ENCODE measurements at regions not wholly inside any gene's neighbourhood (a gene's known extent, or its start where the extent isn't known, plus 50 kb on each side); places are given as distances from the start of the nearest gene placed in this dataset.

DNA sequence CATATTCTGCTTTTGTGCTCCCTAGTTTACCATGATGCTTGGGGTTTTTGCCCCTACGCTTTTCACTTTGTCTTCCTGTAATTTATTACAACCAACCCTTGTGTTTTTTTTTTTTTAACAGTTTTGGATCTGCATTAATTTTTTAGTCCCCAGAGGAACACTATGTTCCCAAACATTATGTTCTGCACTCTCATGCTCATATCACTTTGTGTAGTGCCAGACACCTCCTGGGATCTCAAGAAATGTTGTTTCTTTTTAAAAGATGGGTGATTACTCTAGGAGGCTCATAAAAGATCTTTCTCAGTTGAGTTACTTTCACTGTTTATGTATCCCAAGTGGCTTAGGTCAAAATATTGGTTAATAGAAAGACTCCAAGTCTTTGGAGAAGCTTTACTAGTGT, 116.2 kb upstream of the MKLN1 start:
- H3K9me3 ChIP-seq (ENCODE audit: control insufficient read depth, low read length), result no peaks in the 10 kb centered on the region
- no peak overlapping the region for H3K4me3 ChIP-seq (ENCODE audit: insufficient read depth, low read depth, low read length, poor library complexity, severe bottlenecking)
- H3K4me1 ChIP-seq (ENCODE audit: control insufficient read depth, insufficient read depth, low read length, poor library complexity, severe bottlenecking), result no peaks in the 10 kb centered on the region
- no peak for DNase-seq
- no peak overlapping the region for H3K27ac ChIP-seq (ENCODE audit: insufficient read depth, low read length, poor library complexity, severe bottlenecking)
- no peaks in the 10 kb centered on the region for H3K36me3 ChIP-seq (ENCODE audit: control insufficient read depth, insufficient read depth, low read length)
- H3K27me3 ChIP-seq (replicated peaks; ENCODE audit: control insufficient read depth, insufficient read depth, low read length, poor library complexity, severe bottlenecking), result no peaks in the 10 kb centered on the region

DNA sequence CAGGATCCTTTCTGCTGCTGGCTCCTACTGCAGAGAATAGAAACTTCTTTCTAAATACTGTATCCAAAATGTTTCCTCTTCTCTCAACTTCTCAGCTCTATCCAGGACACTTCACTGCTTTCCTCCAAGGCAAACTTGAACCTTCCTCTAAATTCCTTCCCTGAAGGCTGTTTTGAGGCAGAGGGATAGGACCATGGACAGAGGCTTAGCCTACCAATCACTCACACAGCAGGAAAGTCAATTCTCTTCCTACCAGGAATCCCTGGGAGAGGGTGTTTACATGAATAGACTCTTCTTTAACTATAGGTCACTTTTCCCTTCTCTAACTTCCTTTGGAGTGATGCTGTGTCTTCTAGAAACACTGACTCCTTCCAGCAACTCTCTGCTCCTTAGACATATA, 115.6 kb upstream of the MKLN1 start:
- no peaks in the 10 kb centered on the region for H3K36me3 ChIP-seq (ENCODE audit: control insufficient read depth, insufficient read depth, low read length)
- H3K27ac ChIP-seq (ENCODE audit: insufficient read depth, low read length, poor library complexity, severe bottlenecking), result no peak overlapping the region
- H3K4me1 ChIP-seq (ENCODE audit: control insufficient read depth, insufficient read depth, low read length, poor library complexity, severe bottlenecking), result no peaks in the 10 kb centered on the region
- H3K9me3 ChIP-seq (ENCODE audit: control insufficient read depth, low read length), result no peaks in the 10 kb centered on the region
- H3K4me3 ChIP-seq (ENCODE audit: insufficient read depth, low read depth, low read length, poor library complexity, severe bottlenecking), result no peak overlapping the region
- no peak for DNase-seq
- H3K27me3 ChIP-seq (replicated peaks; ENCODE audit: control insufficient read depth, insufficient read depth, low read length, poor library complexity, severe bottlenecking), result no peaks in the 10 kb centered on the region

DNA sequence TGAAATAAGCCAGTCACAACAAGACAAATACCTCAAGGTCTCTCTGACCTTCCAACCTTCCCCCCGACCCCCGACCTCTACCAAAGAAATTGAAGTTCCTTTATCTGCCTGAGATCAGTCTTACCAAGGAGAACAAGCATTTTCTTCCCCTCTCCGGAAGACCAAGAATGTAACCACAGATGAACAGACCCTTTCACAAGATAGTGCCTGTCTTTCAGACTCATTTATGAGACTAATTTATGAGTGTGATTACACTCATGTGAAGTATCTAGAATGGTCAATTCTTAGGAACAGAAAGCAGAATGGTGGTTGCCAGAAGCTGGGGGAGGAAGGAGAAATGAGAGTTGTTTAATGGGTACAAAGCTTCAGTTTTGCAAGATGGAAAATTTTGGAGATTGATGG, 108.9 kb upstream of the MKLN1 start:
- Histone ChIP-seq H3K36me3 (ENCODE audit: control insufficient read depth, insufficient read depth, low read length) (no peaks in the 10 kb centered on the region), H3K4me1 (ENCODE audit: control insufficient read depth, insufficient read depth, low read length, poor library complexity, severe bottlenecking) (no peaks in the 10 kb centered on the region), H3K27me3 (replicated peaks; ENCODE audit: control insufficient read depth, insufficient read depth, low read length, poor library complexity, severe bottlenecking) (no peaks in the 10 kb centered on the region), H3K27ac (ENCODE audit: insufficient read depth, low read length, poor library complexity, severe bottlenecking) (no peak overlapping the region), H3K9me3 (ENCODE audit: control insufficient read depth, low read length) (no peaks in the 10 kb centered on the region), H3K4me3 (ENCODE audit: insufficient read depth, low read depth, low read length, poor library complexity, severe bottlenecking) (no peak overlapping the region)
- DNase-seq, result no peak

DNA sequence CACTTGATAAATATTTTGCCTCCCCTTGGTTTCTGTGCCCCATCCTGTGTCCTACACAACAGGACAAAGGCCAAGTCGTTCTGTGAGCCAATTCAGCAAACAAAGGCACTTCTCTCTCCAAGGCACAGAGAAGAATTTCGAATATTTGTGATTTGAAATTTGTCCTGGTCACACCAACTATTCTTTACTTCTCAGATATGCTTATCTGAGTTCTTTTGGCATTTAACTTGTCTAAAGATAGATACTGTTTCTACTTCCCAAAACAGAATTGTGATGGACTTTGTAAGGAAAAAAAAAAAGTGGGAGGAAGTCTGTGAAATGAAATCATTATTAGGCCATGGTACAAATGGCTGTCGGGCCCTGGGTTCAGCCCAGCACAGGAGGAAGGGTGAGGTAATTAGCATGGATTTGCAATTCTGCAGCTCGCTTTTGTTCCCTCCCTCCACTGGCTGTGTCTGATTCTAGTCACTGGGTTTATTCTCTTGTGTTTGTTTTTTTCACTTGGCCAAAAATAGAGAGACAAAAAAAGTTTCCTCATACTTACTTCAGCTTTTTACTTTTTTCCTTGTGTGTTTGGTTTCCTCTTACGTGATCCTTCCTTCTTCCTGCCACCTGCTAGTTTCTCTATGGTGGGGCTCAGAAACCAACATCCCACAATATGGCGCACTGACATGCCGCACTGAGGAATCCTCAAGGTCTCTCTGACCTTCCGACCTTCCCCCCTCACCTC, 108.2 kb upstream of the MKLN1 start:
- DNase-seq, result no peak
- Histone ChIP-seq H3K9me3 (ENCODE audit: control insufficient read depth, low read length) (no peaks in the 10 kb centered on the region), H3K4me1 (ENCODE audit: control insufficient read depth, insufficient read depth, low read length, poor library complexity, severe bottlenecking) (no peaks in the 10 kb centered on the region)

DNA sequence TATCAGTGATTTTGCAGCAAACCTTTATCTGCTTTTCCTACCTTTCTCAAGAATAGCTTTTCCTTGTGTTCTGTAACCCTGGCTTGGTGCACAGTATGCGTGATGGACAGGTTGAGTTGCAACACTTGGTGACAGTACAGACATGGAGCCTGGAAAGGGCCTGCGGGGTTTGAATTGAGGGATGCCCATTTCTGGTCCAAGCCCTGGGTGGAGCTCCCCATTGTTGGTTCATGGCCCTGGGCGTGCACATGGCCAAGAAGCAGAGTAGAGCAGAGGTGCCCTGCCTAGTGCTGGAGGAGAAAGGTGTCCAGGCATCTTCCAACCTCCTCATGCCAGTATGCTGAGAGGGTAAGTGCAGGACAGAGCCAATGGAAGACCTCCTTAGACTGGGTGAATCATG, 106.6 kb upstream of the MKLN1 start:
- H3K4me1 ChIP-seq (ENCODE audit: control insufficient read depth, insufficient read depth, low read length, poor library complexity, severe bottlenecking), result no peaks in the 10 kb centered on the region
- no peak overlapping the region for H3K27ac ChIP-seq (ENCODE audit: insufficient read depth, low read length, poor library complexity, severe bottlenecking)
- H3K4me3 ChIP-seq (ENCODE audit: insufficient read depth, low read depth, low read length, poor library complexity, severe bottlenecking), result no peak overlapping the region
- H3K27me3 ChIP-seq (replicated peaks; ENCODE audit: control insufficient read depth, insufficient read depth, low read length, poor library complexity, severe bottlenecking), result no peaks in the 10 kb centered on the region
- H3K36me3 ChIP-seq (ENCODE audit: control insufficient read depth, insufficient read depth, low read length), result no peaks in the 10 kb centered on the region
- H3K9me3 ChIP-seq (ENCODE audit: control insufficient read depth, low read length), result no peaks in the 10 kb centered on the region
- no peak for DNase-seq

More for the DNA sequence above, 108.2 kb upstream of the MKLN1 start:
- no peaks in the 10 kb centered on the region for H3K36me3 ChIP-seq (ENCODE audit: control insufficient read depth, insufficient read depth, low read length)
- H3K4me3 ChIP-seq (ENCODE audit: insufficient read depth, low read depth, low read length, poor library complexity, severe bottlenecking), result no peak overlapping the region
- no peaks in the 10 kb centered on the region for H3K27me3 ChIP-seq (replicated peaks; ENCODE audit: control insufficient read depth, insufficient read depth, low read length, poor library complexity, severe bottlenecking)
- no peak overlapping the region for H3K27ac ChIP-seq (ENCODE audit: insufficient read depth, low read length, poor library complexity, severe bottlenecking)

DNA sequence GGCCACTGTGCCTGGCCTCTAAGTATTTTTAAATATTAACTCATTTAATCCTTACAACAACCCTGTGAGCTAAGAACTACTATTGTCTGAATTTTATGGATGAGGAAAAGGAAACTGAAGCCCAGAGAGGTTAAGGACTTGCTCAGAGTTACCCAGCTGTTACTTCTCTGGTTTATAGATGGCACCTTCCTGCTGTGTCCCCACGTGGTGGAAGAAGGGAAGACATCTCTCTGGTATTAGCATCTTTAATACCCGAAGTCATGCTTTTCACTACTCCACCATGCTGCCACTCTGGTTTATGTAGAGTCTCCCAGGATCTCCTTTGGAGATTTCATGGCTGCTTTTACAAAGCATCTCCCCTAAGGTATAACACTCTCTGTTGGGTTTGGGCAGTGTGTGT, 105.5 kb upstream of the MKLN1 start:
- H3K4me1 ChIP-seq (ENCODE audit: control insufficient read depth, insufficient read depth, low read length, poor library complexity, severe bottlenecking), result no peaks in the 10 kb centered on the region
- H3K27me3 ChIP-seq (replicated peaks; ENCODE audit: control insufficient read depth, insufficient read depth, low read length, poor library complexity, severe bottlenecking), result no peaks in the 10 kb centered on the region
- no peak overlapping the region for H3K27ac ChIP-seq (ENCODE audit: insufficient read depth, low read length, poor library complexity, severe bottlenecking)
- H3K9me3 ChIP-seq (ENCODE audit: control insufficient read depth, low read length), result no peaks in the 10 kb centered on the region
- no peak overlapping the region for H3K4me3 ChIP-seq (ENCODE audit: insufficient read depth, low read depth, low read length, poor library complexity, severe bottlenecking)
- no peaks in the 10 kb centered on the region for H3K36me3 ChIP-seq (ENCODE audit: control insufficient read depth, insufficient read depth, low read length)
- DNase-seq, result no peak

DNA sequence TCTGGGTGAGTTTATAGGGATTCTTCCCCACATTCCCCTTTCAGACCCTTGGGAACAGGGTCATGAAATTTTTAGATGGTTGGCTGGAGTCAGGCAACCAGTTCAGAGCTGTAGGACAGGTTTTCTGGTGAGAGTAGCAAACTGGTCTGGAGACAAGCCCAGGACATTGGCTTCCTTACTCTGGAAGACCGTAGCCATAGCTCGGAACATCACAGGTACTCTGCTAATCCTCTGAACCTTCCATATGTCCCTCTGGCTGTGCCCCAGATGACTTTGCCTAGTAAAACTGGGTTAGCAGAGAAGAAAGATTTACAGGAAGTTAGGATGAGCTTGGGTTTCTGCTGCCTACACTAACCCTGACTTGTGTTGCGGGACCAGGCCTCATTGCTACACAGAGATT, 104.5 kb upstream of the MKLN1 start:
- DNase-seq, result no peak
- Histone ChIP-seq H3K4me3 (ENCODE audit: insufficient read depth, low read depth, low read length, poor library complexity, severe bottlenecking) (no peak overlapping the region), H3K27ac (ENCODE audit: insufficient read depth, low read length, poor library complexity, severe bottlenecking) (no peak overlapping the region), H3K27me3 (replicated peaks; ENCODE audit: control insufficient read depth, insufficient read depth, low read length, poor library complexity, severe bottlenecking) (no peaks in the 10 kb centered on the region), H3K4me1 (ENCODE audit: control insufficient read depth, insufficient read depth, low read length, poor library complexity, severe bottlenecking) (no peaks in the 10 kb centered on the region), H3K36me3 (ENCODE audit: control insufficient read depth, insufficient read depth, low read length) (no peaks in the 10 kb centered on the region), H3K9me3 (ENCODE audit: control insufficient read depth, low read length) (no peaks in the 10 kb centered on the region)

DNA sequence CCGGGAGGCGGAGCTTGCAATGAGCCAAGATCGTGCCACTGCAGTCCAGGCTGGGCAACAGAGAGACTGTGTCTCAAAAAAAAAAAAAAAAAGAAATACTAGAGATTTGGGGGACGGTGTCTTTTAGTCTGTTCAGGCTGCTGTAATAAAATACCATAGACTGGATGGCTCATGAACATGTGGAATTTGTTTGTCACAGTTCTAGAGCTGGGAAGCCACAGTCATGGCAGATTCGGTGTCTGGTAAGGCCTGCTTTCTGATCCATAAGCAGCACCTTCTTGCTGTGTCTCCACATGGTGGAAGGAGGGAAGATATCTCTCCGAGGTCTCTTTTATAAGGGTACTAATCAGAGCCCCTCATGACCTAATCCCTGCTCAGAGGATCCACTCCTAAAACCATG, 102.7 kb upstream of the MKLN1 start:
- Histone ChIP-seq H3K27ac (ENCODE audit: insufficient read depth, low read length, poor library complexity, severe bottlenecking) (no peak overlapping the region), H3K4me1 (ENCODE audit: control insufficient read depth, insufficient read depth, low read length, poor library complexity, severe bottlenecking) (no peaks in the 10 kb centered on the region), H3K4me3 (ENCODE audit: insufficient read depth, low read depth, low read length, poor library complexity, severe bottlenecking) (no peak overlapping the region), H3K36me3 (ENCODE audit: control insufficient read depth, insufficient read depth, low read length) (no peaks in the 10 kb centered on the region), H3K27me3 (replicated peaks; ENCODE audit: control insufficient read depth, insufficient read depth, low read length, poor library complexity, severe bottlenecking) (no peaks in the 10 kb centered on the region), H3K9me3 (ENCODE audit: control insufficient read depth, low read length) (no peaks in the 10 kb centered on the region)
- DNase-seq, result no peak

DNA sequence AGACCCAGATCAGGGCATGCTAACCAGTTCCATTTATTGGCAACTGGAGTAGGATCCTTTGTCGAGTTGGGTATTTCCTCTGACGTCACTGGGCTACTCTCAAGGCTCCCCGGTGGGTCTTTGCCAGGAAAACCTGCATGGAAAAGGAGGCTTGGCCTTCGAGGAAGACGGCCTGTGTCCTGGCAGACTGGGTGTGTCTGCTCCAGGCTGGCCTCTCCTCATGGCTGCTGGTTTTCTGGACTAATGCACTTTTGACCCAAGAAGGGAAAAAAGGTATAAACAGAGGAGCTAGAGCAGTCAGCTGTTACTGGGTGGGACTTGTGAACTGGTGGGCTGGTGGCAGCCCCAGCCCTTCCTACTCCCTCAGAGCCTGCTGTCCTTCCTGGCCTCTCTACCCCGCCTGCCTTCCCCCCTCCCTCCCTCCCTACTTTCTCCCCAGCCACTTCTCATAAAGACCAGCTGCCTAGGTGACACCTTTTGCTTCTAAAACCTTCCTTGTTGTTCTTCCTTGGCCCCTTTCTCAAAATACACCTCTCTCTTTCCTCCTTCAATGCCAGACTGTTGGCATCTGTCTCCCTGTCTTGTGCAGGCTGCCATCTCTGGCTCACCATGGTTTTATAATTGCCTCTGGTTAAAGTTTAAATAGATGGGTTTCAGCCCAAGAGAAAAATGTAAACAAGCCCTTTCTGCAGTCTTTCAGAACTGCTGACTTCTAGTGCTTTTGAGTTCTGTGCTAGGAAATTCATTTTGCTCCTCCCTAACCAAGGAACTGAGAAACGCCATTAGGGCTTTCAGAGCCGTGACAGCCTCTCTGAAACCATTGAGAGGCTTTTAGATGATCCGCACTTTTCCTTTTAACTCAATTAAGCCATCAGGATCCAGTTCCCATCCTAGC, 101.8 kb upstream of the MKLN1 start:
- Histone ChIP-seq H3K36me3 (ENCODE audit: control insufficient read depth, insufficient read depth, low read length) (no peaks in the 10 kb centered on the region), H3K27ac (ENCODE audit: insufficient read depth, low read length, poor library complexity, severe bottlenecking) (no peak overlapping the region), H3K9me3 (ENCODE audit: control insufficient read depth, low read length) (no peaks in the 10 kb centered on the region), H3K4me3 (ENCODE audit: insufficient read depth, low read depth, low read length, poor library complexity, severe bottlenecking) (no peak overlapping the region), H3K4me1 (ENCODE audit: control insufficient read depth, insufficient read depth, low read length, poor library complexity, severe bottlenecking) (peaks cover 4% of the 10 kb centered on the region), H3K27me3 (replicated peaks; ENCODE audit: control insufficient read depth, insufficient read depth, low read length, poor library complexity, severe bottlenecking) (no peaks in the 10 kb centered on the region)
- DNase-seq, result no peak

DNA sequence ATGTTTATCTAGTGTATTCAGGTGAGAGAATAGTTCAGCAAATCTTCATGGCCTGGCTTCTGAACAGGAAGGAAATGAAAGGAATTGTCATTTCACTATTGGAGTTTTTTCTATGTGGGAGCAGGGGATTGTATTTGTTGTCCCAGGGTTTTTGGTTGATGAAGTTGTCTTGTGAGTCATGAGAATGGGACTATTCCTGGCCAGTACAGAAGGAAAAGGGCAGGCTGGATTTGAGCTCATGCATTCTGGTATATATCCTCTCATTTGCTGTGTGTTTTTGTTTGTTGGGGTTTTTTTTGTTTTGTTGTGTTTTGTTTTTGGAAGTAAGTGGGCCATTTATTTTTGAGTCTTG, 101.2 kb upstream of the MKLN1 start:
- Histone ChIP-seq H3K27me3 (replicated peaks; ENCODE audit: control insufficient read depth, insufficient read depth, low read length, poor library complexity, severe bottlenecking) (no peaks in the 10 kb centered on the region), H3K4me1 (ENCODE audit: control insufficient read depth, insufficient read depth, low read length, poor library complexity, severe bottlenecking) (peaks cover 4% of the 10 kb centered on the region), H3K36me3 (ENCODE audit: control insufficient read depth, insufficient read depth, low read length) (no peaks in the 10 kb centered on the region), H3K27ac (ENCODE audit: insufficient read depth, low read length, poor library complexity, severe bottlenecking) (no peak overlapping the region), H3K4me3 (ENCODE audit: insufficient read depth, low read depth, low read length, poor library complexity, severe bottlenecking) (no peak overlapping the region), H3K9me3 (ENCODE audit: control insufficient read depth, low read length) (no peaks in the 10 kb centered on the region)
- no peak for DNase-seq
